OCI-LY3 (cell line): ENCODE measurements at regions not wholly inside any gene's neighbourhood (a gene's known extent, or its start where the extent isn't known, plus 50 kb on each side); places are given as distances from the start of the nearest gene placed in this dataset.

Source experiments
- H2AFZ ChIP-seq: fragments of 200-600, 300-600 bp; shearing (Covaris generic); 2 replicates; pipeline ENCODE4 v1.6.0; 2014; ENCODE audit warnings: antibody characterized with exemption, low read depth, low read length
- H3K27ac ChIP-seq: fragments of 200-600, 300-600 bp; sonication (generic); 2 replicates; pipeline ENCODE4 v1.5.1; 2014; ENCODE audit warnings: mild to moderate bottlenecking, low read length, moderate library complexity, mixed read lengths
- H3K27me3 ChIP-seq: fragments of 200-600, 300-600 bp; sonication (generic); 2 replicates; pipeline ENCODE4 v1.6.1; 2014; ENCODE audit warnings: low read depth, low read length, mixed read lengths
- H3K36me3 ChIP-seq: fragments of 200-600, 300-600 bp; sonication (generic); replicated peaks from 2 replicates; pipeline ENCODE3; 2014; ENCODE audit warnings: low read depth, low read length, mixed read lengths
- H3K4me1 ChIP-seq: fragments of 300-600, 200-600 bp; sonication (generic); 2 replicates; pipeline ENCODE4 v1.6.1; 2014; ENCODE audit warnings: low read length, mixed read lengths
- H3K4me2 ChIP-seq: fragments of 200-600, 300-600 bp; sonication (generic); 2 replicates; pipeline ENCODE4 v1.6.1; 2014; ENCODE audit warnings: low read length, mixed read lengths
- H3K4me3 ChIP-seq: fragments of 300-600, 200-600 bp; sonication (generic); 2 replicates; pipeline ENCODE4 v1.5.1; 2014; ENCODE audit warnings: antibody characterized with exemption, mild to moderate bottlenecking, low read length, moderate library complexity
- H3K79me2 ChIP-seq: fragments of 300-600, 200-600 bp; shearing (Covaris generic); 2 replicates; pipeline ENCODE4 v1.6.1; 2014; ENCODE audit warnings: mild to moderate bottlenecking, low read length, mixed read lengths
- H3K9ac ChIP-seq: fragments of 300-600, 200-600 bp; shearing (Covaris generic); 2 replicates; pipeline ENCODE4 v1.6.0; 2014; ENCODE audit warnings: mild to moderate bottlenecking, low read length, moderate library complexity
- H3K9me3 ChIP-seq: fragments of 200-600, 300-600 bp; shearing (Covaris generic); 2 replicates; pipeline ENCODE4 v1.6.1; 2014; ENCODE audit warnings: low read length, mixed read lengths; ENCODE audit not compliant: insufficient read depth
- H4K20me1 ChIP-seq: fragments of 200-600, 300-600 bp; sonication (generic); 2 replicates; pipeline ENCODE4 v1.6.1; 2016; ENCODE audit warnings: low read length, mixed read lengths; ENCODE audit not compliant: insufficient read depth
- CTCF ChIP-seq: fragments of 200-600, 300-600 bp; sonication (generic); IDR thresholded peaks from 2 replicates; pipeline ENCODE4 v1.5.1; 2014; ENCODE audit warnings: antibody characterized with exemption, low read length, low read depth
- EZH2phosphoT487 ChIP-seq: fragments of 200-600 bp; shearing (Covaris generic); IDR thresholded peaks from 2 replicates; pipeline ENCODE4 v1.6.1; 2018; ENCODE audit warnings: antibody characterized with exemption, mixed run types, low read depth

- no peak overlapping the region for H3K4me3 ChIP-seq
- H3K27me3 ChIP-seq = no peaks in the 10 kb centered on the region
- TF ChIP-seq CTCF (no peak), EZH2phosphoT487 (no peak)
Observed at GRCh38 chr4:104263100-104263499, 231.6 kb downstream of the CXXC4 start.

GRCh38 chr4:104262678-104263077, 232.0 kb downstream of the CXXC4 start:
- no peak for TF ChIP-seq CTCF
- no peak for TF ChIP-seq EZH2phosphoT487
- no peaks in the 10 kb centered on the region for H3K36me3 ChIP-seq
- no peak overlapping the region for H3K9ac ChIP-seq
- H3K4me2 ChIP-seq = no peak overlapping the region
- H3K4me1 ChIP-seq = no peaks in the 10 kb centered on the region
- H2AFZ ChIP-seq = no peak overlapping the region
- no peak overlapping the region for H3K4me3 ChIP-seq
- H4K20me1 ChIP-seq = no peaks in the 10 kb centered on the region
- H3K79me2 ChIP-seq = no peaks in the 10 kb centered on the region
- H3K9me3 ChIP-seq = no peaks in the 10 kb centered on the region
- H3K27me3 ChIP-seq = no peaks in the 10 kb centered on the region
- no peak overlapping the region for H3K27ac ChIP-seq

More at GRCh38 chr4:104263100-104263499, 231.6 kb downstream of the CXXC4 start:
- H3K4me1 ChIP-seq = no peaks in the 10 kb centered on the region
- no peaks in the 10 kb centered on the region for H3K9me3 ChIP-seq
- no peak overlapping the region for H3K9ac ChIP-seq
- no peak overlapping the region for H3K4me2 ChIP-seq
- H4K20me1 ChIP-seq = no peaks in the 10 kb centered on the region
- H3K79me2 ChIP-seq = no peaks in the 10 kb centered on the region
- H3K36me3 ChIP-seq = no peaks in the 10 kb centered on the region
- H3K27ac ChIP-seq = no peak overlapping the region
- H2AFZ ChIP-seq = no peak overlapping the region

GRCh38 chr4:104248726-104249125, 246.0 kb downstream of the CXXC4 start:
- Histone ChIP-seq H2AFZ (no peak overlapping the region), H4K20me1 (no peaks in the 10 kb centered on the region), H3K27me3 (no peaks in the 10 kb centered on the region), H3K9ac (no peak overlapping the region), H3K4me1 (no peaks in the 10 kb centered on the region), H3K4me2 (no peak overlapping the region), H3K4me3 (no peak overlapping the region), H3K79me2 (no peaks in the 10 kb centered on the region), H3K27ac (no peak overlapping the region), H3K36me3 (no peaks in the 10 kb centered on the region), H3K9me3 (no peaks in the 10 kb centered on the region)
- no peak for TF ChIP-seq CTCF
- TF ChIP-seq EZH2phosphoT487 = no peak

GRCh38 chr4:104235967-104236366, 258.7 kb downstream of the CXXC4 start:
- Histone ChIP-seq H3K4me3 (no peak overlapping the region), H4K20me1 (no peaks in the 10 kb centered on the region), H3K4me2 (no peak overlapping the region), H2AFZ (no peak overlapping the region), H3K9me3 (no peaks in the 10 kb centered on the region), H3K27ac (no peak overlapping the region), H3K36me3 (no peaks in the 10 kb centered on the region), H3K4me1 (no peaks in the 10 kb centered on the region), H3K9ac (no peak overlapping the region), H3K27me3 (no peaks in the 10 kb centered on the region), H3K79me2 (no peaks in the 10 kb centered on the region)
- TF ChIP-seq CTCF (no peak), EZH2phosphoT487 (no peak)
